GM12878 (cell line): ENCODE measurements at regions not wholly inside any gene's neighbourhood (a gene's known extent, or its start where the extent isn't known, plus 50 kb on each side); places are given as distances from the start of the nearest gene placed in this dataset.

Experiments
- ATAC-seq: fragments of 200-7000 bp; cut with Tn5 transposase; 3 replicates; pipeline ENCODE4 v1.9.1; 2020; ENCODE audit warnings: mild to moderate bottlenecking, moderate library complexity
- BruUV-seq: library from RNA; stranded (reverse); fragments of 400-500 nt; replicated peaks from 2 replicates; lab custom pipeline; 2021; lab: Mats Ljungman, UMichigan
- CTCF ChIA-PET: fragments of 300-600 bp; sonication (Branson Sonifier 250); formaldehyde crosslinking; extraction: SDS; loops from one replicate; lab custom pipeline; 2021; ENCODE audit warnings: inconsistent platforms; lab: Yijun Ruan, JAX
- POLR2A ChIA-PET: fragments of 350-600 bp; formaldehyde crosslinking; extraction: SDS; loops from one replicate; lab custom pipeline; 2021; ENCODE audit warnings: inconsistent platforms; lab: Charles Lee
- RAD21 ChIA-PET: fragments of 300-600 bp; sonication (Branson Sonifier 250); formaldehyde crosslinking; loops from one replicate; lab custom pipeline; 2023; ENCODE audit warnings: antibody characterized with exemption; ENCODE audit not compliant: unreplicated experiment; lab: Charles Lee
- SMC1A ChIA-PET: fragments of 300-600 bp; sonication (Branson Sonifier 250); formaldehyde crosslinking; loops from one replicate; lab custom pipeline; 2023; ENCODE audit not compliant: unreplicated experiment, uncharacterized antibody; lab: Charles Lee
- DNase-seq: peaks from one replicate; pipeline ENCODE4 v3.0.0-alpha.2; 2011; ENCODE audit warnings: low read depth, low spot score
- FAIRE-seq: peaks from 3 replicates; lab custom pipeline; 2011; peaks lifted over from hg19 to GRCh38; lab: Jason Lieb, UNC
- H2AFZ ChIP-seq: 2 replicates; pipeline ENCODE4 v1.6.0; 2011; ENCODE audit warnings: low read depth, low read length, control low read depth; ENCODE audit not compliant: control insufficient read depth
- H3K27ac ChIP-seq: 2 replicates; pipeline ENCODE4 v1.5.1; 2011; ENCODE audit warnings: control low read depth; ENCODE audit not compliant: control insufficient read depth, insufficient read depth
- H3K27me3 ChIP-seq, 2 experiments: replicated peaks in 1 of 2; 2 replicates each; pipeline versions ENCODE4 v1.6.0 to v1.6.1; 2011; ENCODE audit warnings: low read length in 1 of 2; ENCODE audit not compliant: control insufficient read depth in 2 of 2, insufficient read depth in 2 of 2
- H3K36me3 ChIP-seq, 2 experiments: 2 replicates each; pipeline ENCODE4 v1.5.1; 2011; ENCODE audit warnings: low read length in 1 of 2; ENCODE audit not compliant: control insufficient read depth in 2 of 2, insufficient read depth in 2 of 2
- H3K4me1 ChIP-seq: 2 replicates; pipeline ENCODE4 v1.6.1; 2011; ENCODE audit warnings: mild to moderate bottlenecking, low read length, moderate library complexity, mixed read lengths; ENCODE audit not compliant: control insufficient read depth, insufficient read depth
- H3K4me2 ChIP-seq: 2 replicates; pipeline ENCODE4 v1.6.0; 2011; ENCODE audit warnings: control low read depth; ENCODE audit not compliant: control insufficient read depth, insufficient read depth
- H3K4me3 ChIP-seq: fragments of 200-600 bp; sonication (generic); 2 replicates; pipeline ENCODE4 v1.5.1; 2016
- H3K79me2 ChIP-seq: 2 replicates; pipeline ENCODE4 v1.6.0; 2011; ENCODE audit warnings: low read length; ENCODE audit not compliant: control insufficient read depth, insufficient read depth
- H3K9ac ChIP-seq: 2 replicates; pipeline ENCODE4 v1.8.0; 2011; ENCODE audit warnings: low read length, control low read depth, mixed read lengths; ENCODE audit not compliant: control insufficient read depth, insufficient read depth
- H3K9me3 ChIP-seq: replicated peaks from 3 replicates; pipeline ENCODE4 v1.5.1; 2011; ENCODE audit warnings: mild to moderate bottlenecking, low read length; ENCODE audit not compliant: control insufficient read depth, insufficient read depth
- H4K20me1 ChIP-seq: 2 replicates; pipeline ENCODE4 v1.6.0; 2011; ENCODE audit not compliant: control insufficient read depth, insufficient read depth
- ATF2 ChIP-seq: IDR thresholded peaks from 2 replicates; pipeline ENCODE4 v1.6.1; 2012; ENCODE audit warnings: low read length, inconsistent platforms
- CREB1 ChIP-seq: IDR thresholded peaks from 2 replicates; pipeline ENCODE4 v1.6.1; 2012; ENCODE audit warnings: low read depth, mild to moderate bottlenecking, inconsistent platforms
- IRF3 ChIP-seq: fragments of 450-650 bp; IDR thresholded peaks from 2 replicates; pipeline ENCODE4 v1.6.1; 2014; ENCODE audit warnings: mild to moderate bottlenecking
- RAD21 ChIP-seq: IDR thresholded peaks from 2 replicates; pipeline ENCODE4 v1.6.1; 2011; ENCODE audit warnings: mild to moderate bottlenecking, low read depth, low read length, moderate library complexity; ENCODE audit not compliant: insufficient read depth
- RCOR1 ChIP-seq: conservative IDR thresholded peaks from 2 replicates; pipeline ENCODE4 v1.6.1; 2012; ENCODE audit warnings: low read depth, low read length, improper control_type of control experiment
- RUNX3 ChIP-seq: IDR thresholded peaks from 2 replicates; pipeline ENCODE4 v1.6.1; 2012; ENCODE audit warnings: low read length, inconsistent platforms
- SMAD5 ChIP-seq: IDR thresholded peaks from 2 replicates; pipeline ENCODE4 v1.6.1; 2016; ENCODE audit warnings: antibody characterized with exemption, low read depth
- SMC3 ChIP-seq: IDR thresholded peaks from 2 replicates; pipeline ENCODE4 v1.6.1; 2011; ENCODE audit warnings: low read length, improper control_type of control experiment, borderline replicate concordance
- WGBS: methylation state at CpG from one replicate; pipeline ENCODE4 v1.1.6; 2016; ENCODE audit warnings: low lambda C conversion rate; ENCODE audit not compliant: insufficient replicate concordance, insufficient coverage; ENCODE audit errors: missing lambda C conversion rate; 5-methylcytosine and 5-hydroxymethylcytosine counted together
- in situ Hi-C: fragments of 300-500 bp; cut with MboI; formaldehyde crosslinking; loops from 9 replicates; pipeline ENCODE4 v1.14.3; 2018; ENCODE audit warnings: mixed read lengths
- intact Hi-C: fragments of 100-400 bp; cut with micrococcal nuclease; formaldehyde crosslinking; loops from one replicate; pipeline ENCODE4 v1.14.2; 2022; ENCODE audit not compliant: unreplicated experiment

GRCh38 chr13:44692173-44692713 lies 116.1 kb upstream of the TSC22D1 start (continued):
- TF ChIP-seq RAD21 = 0 out of 2 replicates have a peak, but pooled peaks have one; percentile 10
- peak; percentile 88 for TF ChIP-seq SMAD5
- TF ChIP-seq RUNX3 = no peak
- TF ChIP-seq SMC3 = no peak
- TF ChIP-seq IRF3 = no peak
- no peak for TF ChIP-seq RCOR1

- Histone ChIP-seq H3K27ac (no peak overlapping the region), H3K4me2 (no peak overlapping the region), H2AFZ (no peak overlapping the region), H4K20me1 (no peaks in the 10 kb centered on the region), H3K27me3 (no peaks in the 10 kb centered on the region; a peak in 1 of 4 replicates), H3K9ac (no peak overlapping the region), H3K4me1 (no peaks in the 10 kb centered on the region), H3K36me3 (no peaks in the 10 kb centered on the region), H3K79me2 (no peaks in the 10 kb centered on the region), H3K4me3 (no peak overlapping the region), H3K9me3 (no peaks in the 10 kb centered on the region; the same call in 2 of the 3 replicates)
- ChIA-PET POLR2A (no interaction called here), RAD21 (no interaction called here), SMC1A (no interaction called here), CTCF (no interaction called here)
- ATAC-seq (no peak), FAIRE-seq (no peak), DNase-seq (no peak)
- WGBS = 55% methylated on average over 5 of the region's 5 CpGs
- in situ Hi-C loops (no loop called here), intact Hi-C loops (no loop called here)
- no TSS peak for BruUV-seq
- no peak for TF ChIP-seq CREB1
- no peak for TF ChIP-seq ATF2
- TF ChIP-seq, all 136 proteins: peak for 0
Observed at GRCh38 chr13:44690376-44690775, 114.2 kb upstream of the TSC22D1 start.
